ENCODE measurements at regions not wholly inside any gene's neighbourhood (a gene's known extent, or its start where the extent isn't known, plus 50 kb on each side); places are given as distances from the start of the nearest gene placed in this dataset.

- DNase-seq, result no peak
These were observed 52.2 kb upstream of the SOX9 start for GRCh38 chr17:72068643-72069042.

GRCh38 chr17:72069586-72070202 lies 51.1 kb upstream of the SOX9 start:
- DNase-seq, result no peak
